AML-193 (cell line): ENCODE measurements at regions not wholly inside any gene's neighbourhood (a gene's known extent, or its start where the extent isn't known, plus 50 kb on each side); places are given as distances from the start of the nearest gene placed in this dataset.

ENCODE experiments used
- DNase-seq, 2 experiments: peaks; one replicate each; lab custom pipeline; 2025; lab: John Stamatoyannopoulos, UW

GRCh38 chr4:58935332-58935731, 1825.1 kb upstream of the IGFBP7 start:
- DNase-seq: no peak

GRCh38 chr4:58936436-58936835, 1826.3 kb upstream of the IGFBP7 start:
- DNase-seq: no peak

GRCh38 chr4:58940167-58940566, 1830.0 kb upstream of the IGFBP7 start:
- DNase-seq: no peak

- DNase-seq: no peak
Observed at GRCh38 chr4:58941286-58941685, 1831.1 kb upstream of the IGFBP7 start.

- no peak for DNase-seq
Observed at GRCh38 chr4:58953575-58953974, 1843.4 kb upstream of the IGFBP7 start.

GRCh38 chr4:58957711-58958110, 1847.5 kb upstream of the IGFBP7 start:
- no peak for DNase-seq

- DNase-seq: no peak
Observed at GRCh38 chr4:58961283-58961682, 1851.1 kb upstream of the IGFBP7 start.

GRCh38 chr4:58961925-58962324, 1851.7 kb upstream of the IGFBP7 start:
- no peak for DNase-seq

GRCh38 chr4:58962424-58962823, 1852.2 kb upstream of the IGFBP7 start:
- no peak for DNase-seq

- no peak for DNase-seq
Observed at GRCh38 chr4:58981828-58982227, 1871.6 kb upstream of the IGFBP7 start.

- no peak for DNase-seq
Observed at GRCh38 chr4:58983887-58984286, 1873.7 kb upstream of the IGFBP7 start.

- DNase-seq: no peak
Observed at GRCh38 chr4:59002148-59002547, 1892.0 kb upstream of the IGFBP7 start.

GRCh38 chr4:59024257-59024656, 1914.1 kb upstream of the IGFBP7 start:
- no peak for DNase-seq

GRCh38 chr4:59037812-59038211, 1927.6 kb upstream of the IGFBP7 start:
- no peak for DNase-seq

- no peak for DNase-seq
Observed at GRCh38 chr4:59039046-59039445, 1928.9 kb upstream of the IGFBP7 start.

GRCh38 chr4:59044286-59044900, 1934.2 kb upstream of the IGFBP7 start:
- DNase-seq: no peak

- DNase-seq: no peak
Observed at GRCh38 chr4:59054086-59054485, 1943.9 kb upstream of the IGFBP7 start.

- DNase-seq: no peak
Observed at GRCh38 chr4:59057804-59058203, 1947.6 kb upstream of the IGFBP7 start.

GRCh38 chr4:59058543-59058942, 1948.4 kb upstream of the IGFBP7 start:
- no peak for DNase-seq

- DNase-seq: no peak
Observed at GRCh38 chr4:59060002-59060846, 1950.0 kb upstream of the IGFBP7 start.

- DNase-seq: no peak
Observed at GRCh38 chr4:59060895-59061294, 1950.7 kb upstream of the IGFBP7 start.

GRCh38 chr4:59063015-59063720, 1953.0 kb upstream of the IGFBP7 start:
- DNase-seq: no peak
